GM12873 (cell line): ENCODE measurements at regions not wholly inside any gene's neighbourhood (a gene's known extent, or its start where the extent isn't known, plus 50 kb on each side); places are given as distances from the start of the nearest gene placed in this dataset.

ENCODE experiments used
- TF ChIP-seq, protein P1 (sequence below): IDR thresholded peaks from 2 replicates; pipeline ENCODE4 v1.5.1; 2012; ENCODE audit warnings: low read depth, mild to moderate bottlenecking, moderate library complexity, low read length, control low read depth; ENCODE audit not compliant: insufficient read depth; ENCODE audit errors: missing control alignments

DNA sequence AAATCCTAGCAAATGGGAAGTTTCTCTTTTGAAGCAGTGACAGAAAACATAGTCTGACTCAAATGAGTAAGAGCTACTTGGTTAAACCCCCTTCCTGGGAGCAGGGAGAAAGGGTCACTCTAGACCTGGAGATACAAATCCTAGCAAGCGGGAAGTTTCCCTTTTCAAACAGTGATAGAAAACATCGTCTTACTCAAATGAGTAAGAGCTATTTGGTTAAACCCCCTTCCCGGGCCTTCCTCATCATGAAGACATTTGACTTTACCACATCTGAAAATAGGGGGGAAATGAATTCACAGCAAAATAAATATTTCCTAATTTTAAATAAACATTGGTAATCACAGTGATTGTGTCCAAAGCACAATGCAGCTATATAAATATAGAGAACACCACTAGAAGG lies 79.2 kb downstream of the FOXB1 start:
- TF ChIP-seq, protein P1, sequence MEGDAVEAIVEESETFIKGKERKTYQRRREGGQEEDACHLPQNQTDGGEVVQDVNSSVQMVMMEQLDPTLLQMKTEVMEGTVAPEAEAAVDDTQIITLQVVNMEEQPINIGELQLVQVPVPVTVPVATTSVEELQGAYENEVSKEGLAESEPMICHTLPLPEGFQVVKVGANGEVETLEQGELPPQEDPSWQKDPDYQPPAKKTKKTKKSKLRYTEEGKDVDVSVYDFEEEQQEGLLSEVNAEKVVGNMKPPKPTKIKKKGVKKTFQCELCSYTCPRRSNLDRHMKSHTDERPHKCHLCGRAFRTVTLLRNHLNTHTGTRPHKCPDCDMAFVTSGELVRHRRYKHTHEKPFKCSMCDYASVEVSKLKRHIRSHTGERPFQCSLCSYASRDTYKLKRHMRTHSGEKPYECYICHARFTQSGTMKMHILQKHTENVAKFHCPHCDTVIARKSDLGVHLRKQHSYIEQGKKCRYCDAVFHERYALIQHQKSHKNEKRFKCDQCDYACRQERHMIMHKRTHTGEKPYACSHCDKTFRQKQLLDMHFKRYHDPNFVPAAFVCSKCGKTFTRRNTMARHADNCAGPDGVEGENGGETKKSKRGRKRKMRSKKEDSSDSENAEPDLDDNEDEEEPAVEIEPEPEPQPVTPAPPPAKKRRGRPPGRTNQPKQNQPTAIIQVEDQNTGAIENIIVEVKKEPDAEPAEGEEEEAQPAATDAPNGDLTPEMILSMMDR: no peak

DNA sequence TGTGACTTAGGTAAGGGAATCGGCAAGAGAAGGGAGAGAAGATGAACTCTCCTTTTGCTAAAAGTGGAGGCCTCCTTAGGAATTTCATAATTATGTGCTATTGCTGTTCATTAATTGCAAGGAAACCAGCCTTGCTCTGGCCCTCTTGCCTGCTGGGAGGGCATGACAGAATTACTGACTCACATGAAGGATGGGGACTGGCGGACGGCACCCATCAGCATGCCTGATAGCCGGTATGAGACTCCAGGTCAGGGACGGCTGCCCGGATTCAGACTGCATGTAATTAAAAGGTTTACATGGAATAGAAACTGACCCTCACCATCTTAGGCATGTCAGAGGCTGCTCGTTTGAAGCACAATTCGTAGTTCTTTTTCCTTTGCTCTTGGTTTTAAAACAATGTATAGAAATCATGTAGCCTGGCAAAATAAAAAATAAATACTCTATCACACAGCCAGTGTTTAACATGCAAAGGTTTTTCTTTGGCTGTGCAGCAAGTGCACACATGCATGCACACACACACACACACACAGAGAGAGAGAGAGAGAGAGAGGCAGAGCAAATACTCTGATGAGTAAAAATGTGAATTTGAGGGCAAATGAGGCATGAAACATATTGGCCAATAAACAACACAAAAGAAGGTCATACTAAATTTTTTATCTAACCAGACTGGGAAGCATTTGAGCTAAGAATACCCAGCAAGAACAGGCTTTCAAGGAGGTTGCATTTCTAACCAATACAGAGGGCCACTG lies 82.7 kb downstream of the FOXB1 start:
- TF ChIP-seq, protein P1: no peak

DNA sequence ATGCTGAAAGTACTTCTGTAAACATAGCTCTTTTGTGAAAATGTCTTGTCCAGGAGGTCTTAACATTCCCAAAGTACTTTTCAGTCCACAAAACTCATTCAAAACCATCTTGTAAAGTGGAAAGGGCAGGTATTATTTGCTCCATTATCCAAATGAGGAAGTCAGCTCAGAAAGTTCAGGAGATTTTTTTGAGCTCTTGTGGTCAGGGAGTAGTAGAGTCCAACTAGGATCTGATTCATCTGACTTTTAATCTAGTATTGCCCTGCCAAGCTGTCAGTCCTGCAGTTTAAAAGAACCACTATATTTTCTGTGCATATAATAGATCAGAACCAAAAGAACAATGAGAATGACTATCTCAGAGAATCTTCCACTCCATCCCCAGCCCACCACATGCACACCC lies 83.5 kb downstream of the FOXB1 start:
- TF ChIP-seq, protein P1: no peak

DNA sequence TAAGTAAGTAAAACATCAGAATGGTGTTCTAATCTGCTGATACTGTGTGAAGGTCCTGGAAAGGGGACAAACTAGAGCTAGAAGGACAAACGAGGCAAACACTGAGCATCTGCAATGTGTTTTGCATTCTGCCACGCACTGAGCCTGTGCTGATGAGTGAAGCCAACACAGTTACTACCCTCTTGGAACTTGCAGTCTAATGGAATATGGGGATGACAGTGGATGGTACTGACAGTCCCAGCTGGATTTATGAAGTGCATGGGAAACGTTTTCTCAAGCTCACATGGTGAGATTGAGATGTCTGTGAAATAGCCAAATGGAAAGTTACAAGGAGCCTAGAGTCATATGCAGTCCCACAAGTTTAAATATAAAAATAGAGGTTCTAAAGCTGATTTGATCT lies 86.6 kb downstream of the FOXB1 start:
- TF ChIP-seq, protein P1: no peak

DNA sequence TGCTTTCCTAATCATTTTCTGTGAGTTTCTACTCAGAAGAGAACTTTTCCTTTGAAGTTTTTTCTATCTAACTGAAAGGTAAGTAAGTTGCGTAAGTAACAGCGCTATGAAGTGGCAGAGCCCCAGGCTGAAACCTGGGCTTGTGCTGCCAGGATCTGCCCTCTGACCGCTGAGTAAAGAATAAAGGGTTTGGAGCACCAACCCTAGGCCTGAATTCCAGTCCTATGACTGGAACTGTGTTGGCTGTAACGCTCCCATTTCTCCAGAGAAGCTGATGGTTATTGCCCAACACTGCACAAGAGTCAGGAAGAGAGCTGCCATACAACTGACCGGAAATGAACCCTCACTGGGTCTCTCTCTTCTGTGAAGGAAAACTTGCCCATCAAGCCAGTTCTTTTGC lies 87.0 kb downstream of the FOXB1 start:
- TF ChIP-seq, protein P1: no peak

DNA sequence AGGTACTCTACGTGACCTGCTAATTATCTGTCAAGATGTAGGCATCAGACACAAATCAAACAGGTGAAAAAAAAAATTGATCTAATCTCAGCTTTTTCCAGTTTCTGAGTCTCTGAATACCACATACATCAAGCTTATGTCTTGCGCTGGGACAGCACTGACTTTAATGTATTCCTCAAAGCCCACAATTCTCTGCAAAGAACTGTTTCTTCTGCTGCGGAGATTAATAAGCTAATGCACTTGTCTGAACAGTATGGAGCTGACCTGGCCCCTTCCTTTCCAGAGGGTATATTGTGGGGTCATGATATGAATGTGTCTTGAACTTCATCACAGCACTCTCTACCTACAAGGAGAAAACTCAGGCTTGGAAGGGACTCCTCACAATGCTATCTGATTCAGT lies 87.8 kb downstream of the FOXB1 start:
- TF ChIP-seq, protein P1: no peak

DNA sequence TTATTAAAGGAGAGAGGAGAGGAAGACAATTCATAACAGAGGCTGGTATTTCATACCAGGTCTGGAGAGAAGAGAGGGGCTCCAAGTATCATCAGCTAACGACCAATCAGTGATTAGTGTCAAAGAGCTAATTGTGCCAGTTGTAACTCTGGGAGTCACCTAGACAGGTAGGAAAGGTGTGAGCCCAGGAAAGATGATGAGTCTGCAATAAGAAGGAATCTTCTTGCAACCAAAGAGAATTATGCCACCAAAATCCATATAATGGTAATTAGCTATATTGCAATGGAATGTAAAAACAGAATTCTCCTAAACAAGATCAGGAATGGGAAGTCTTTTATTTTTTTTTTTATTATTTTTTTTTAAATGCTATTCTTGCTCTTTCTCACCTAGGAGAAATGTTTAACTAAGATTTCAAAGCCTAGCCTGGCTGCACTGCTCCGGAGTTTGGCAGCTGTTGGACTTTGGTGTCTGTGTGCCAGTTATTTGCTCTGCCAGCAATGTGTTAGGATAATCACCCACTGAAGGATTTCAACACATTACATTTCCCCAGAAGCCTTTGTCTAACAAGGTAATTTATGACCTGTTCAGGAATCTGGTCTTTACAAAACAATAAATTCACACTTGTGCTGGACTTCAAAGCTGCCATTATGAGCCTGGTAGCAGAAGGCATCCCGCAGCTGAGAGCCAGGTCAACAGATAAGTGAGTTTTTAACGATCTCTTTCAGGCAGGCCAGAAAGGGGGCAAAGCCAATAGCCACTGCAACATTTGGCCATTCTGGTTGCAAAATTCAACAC lies 89.4 kb downstream of the FOXB1 start:
- TF ChIP-seq, protein P1: no peak
